SK-N-SH treated with all-trans-retinoic acid at 6 μM for 48 hours (cell line): ENCODE measurements at regions not wholly inside any gene's neighbourhood (a gene's known extent, or its start where the extent isn't known, plus 50 kb on each side); places are given as distances from the start of the nearest gene placed in this dataset.

ENCODE experiments used
- ATAC-seq: fragments of 200-7000 bp; cut with Tn5 transposase; 3 replicates; pipeline ENCODE4 v1.9.1; 2020; ENCODE audit warnings: mild to moderate bottlenecking, moderate library complexity
- ARNTL ChIP-seq: fragments of 450-650 bp; formaldehyde crosslinking; IDR thresholded peaks from 2 replicates; pipeline ENCODE4 v1.5.0; 2020; ENCODE audit warnings: low read depth, mild to moderate bottlenecking, moderate library complexity, borderline replicate concordance
- BACH2 ChIP-seq: fragments of 250-450 bp; sonication (Bioruptor Pico); IDR thresholded peaks from 2 replicates; pipeline ENCODE4 v1.9.0; 2021; ENCODE audit warnings: mild to moderate bottlenecking, borderline replicate concordance
- CREB5 ChIP-seq: fragments of 250-450 bp; sonication (Bioruptor Pico); IDR thresholded peaks from 2 replicates; pipeline ENCODE4 v1.5.1; 2020; ENCODE audit warnings: low read depth, mild to moderate bottlenecking, moderate library complexity
- CSDC2 ChIP-seq: fragments of 250-450 bp; sonication (Bioruptor Pico); IDR thresholded peaks from 2 replicates; pipeline ENCODE4 v1.5.0; 2020; ENCODE audit warnings: mild to moderate bottlenecking, moderate library complexity
- ESRRG ChIP-seq: fragments of 250-450 bp; sonication (Bioruptor Pico); IDR thresholded peaks from 2 replicates; pipeline ENCODE4 v1.6.1; 2021; ENCODE audit warnings: mild to moderate bottlenecking
- GLIS3 ChIP-seq: fragments of 250-450 bp; sonication (Bioruptor Pico); IDR thresholded peaks from 2 replicates; pipeline ENCODE4 v1.5.0; 2020; ENCODE audit warnings: mild to moderate bottlenecking, moderate library complexity
- ISL1 ChIP-seq: fragments of 250-450 bp; sonication (Bioruptor Pico); IDR thresholded peaks from 2 replicates; pipeline ENCODE4 v2.1.2; 2022; ENCODE audit warnings: mild to moderate bottlenecking, moderate library complexity
- POU6F1 ChIP-seq: fragments of 250-450 bp; sonication (Bioruptor Pico); IDR thresholded peaks from 2 replicates; pipeline ENCODE4 v1.8.0; 2021; ENCODE audit warnings: low read depth, mild to moderate bottlenecking, moderate library complexity, borderline replicate concordance
- PPARA ChIP-seq: fragments of 250-450 bp; sonication (Bioruptor Pico); IDR thresholded peaks from 2 replicates; pipeline ENCODE4 v1.5.0; 2020; ENCODE audit warnings: mild to moderate bottlenecking, borderline replicate concordance
- RARB ChIP-seq: fragments of 250-450 bp; sonication (Bioruptor Pico); IDR thresholded peaks from 2 replicates; pipeline ENCODE4 v1.8.0; 2021; ENCODE audit warnings: mild to moderate bottlenecking, moderate library complexity
- SNAI2 ChIP-seq: fragments of 250-450 bp; sonication (Bioruptor Pico); IDR thresholded peaks from 2 replicates; pipeline ENCODE4 v1.5.0; 2020; ENCODE audit warnings: mild to moderate bottlenecking, moderate library complexity
- TCF4 ChIP-seq: fragments of 250-450 bp; sonication (Bioruptor Pico); IDR thresholded peaks from 2 replicates; pipeline ENCODE4 v1.8.0; 2021; ENCODE audit warnings: mild to moderate bottlenecking, moderate library complexity, borderline replicate concordance
- TOX ChIP-seq: fragments of 250-450 bp; sonication (Bioruptor Pico); IDR thresholded peaks from 2 replicates; pipeline ENCODE4 v1.8.0; 2021; ENCODE audit warnings: mild to moderate bottlenecking, moderate library complexity, borderline replicate concordance
- TSHZ2 ChIP-seq: fragments of 250-450 bp; sonication (Bioruptor Pico); IDR thresholded peaks from 2 replicates; pipeline ENCODE4 v1.5.0; 2020; ENCODE audit warnings: mild to moderate bottlenecking, moderate library complexity
- ZC3H10 ChIP-seq: fragments of 250-450 bp; sonication (Bioruptor Pico); IDR thresholded peaks from 2 replicates; pipeline ENCODE4 v1.5.1; 2021; ENCODE audit warnings: mild to moderate bottlenecking, moderate library complexity
- ZFP3 ChIP-seq: fragments of 250-450 bp; sonication (Bioruptor Pico); IDR thresholded peaks from 2 replicates; pipeline ENCODE4 v1.5.0; 2020; ENCODE audit warnings: mild to moderate bottlenecking, moderate library complexity
- ZFP30 ChIP-seq: fragments of 450-650 bp; formaldehyde crosslinking; IDR thresholded peaks from 2 replicates; pipeline ENCODE4 v1.5.0; 2022; ENCODE audit warnings: mild to moderate bottlenecking, moderate library complexity
- ZNF565 ChIP-seq: fragments of 450-650 bp; formaldehyde crosslinking; conservative IDR thresholded peaks from 2 replicates; pipeline ENCODE4 v1.5.0; 2020; ENCODE audit warnings: low read depth, mild to moderate bottlenecking, moderate library complexity
- ZNF70 ChIP-seq: fragments of 450-650 bp; formaldehyde crosslinking; IDR thresholded peaks from 2 replicates; pipeline ENCODE4 v1.5.0; 2020; ENCODE audit warnings: mild to moderate bottlenecking, moderate library complexity
- ZNF8 ChIP-seq: fragments of 450-650 bp; formaldehyde crosslinking; IDR thresholded peaks from 2 replicates; pipeline ENCODE4 v1.5.0; 2020; ENCODE audit warnings: mild to moderate bottlenecking, moderate library complexity

DNA sequence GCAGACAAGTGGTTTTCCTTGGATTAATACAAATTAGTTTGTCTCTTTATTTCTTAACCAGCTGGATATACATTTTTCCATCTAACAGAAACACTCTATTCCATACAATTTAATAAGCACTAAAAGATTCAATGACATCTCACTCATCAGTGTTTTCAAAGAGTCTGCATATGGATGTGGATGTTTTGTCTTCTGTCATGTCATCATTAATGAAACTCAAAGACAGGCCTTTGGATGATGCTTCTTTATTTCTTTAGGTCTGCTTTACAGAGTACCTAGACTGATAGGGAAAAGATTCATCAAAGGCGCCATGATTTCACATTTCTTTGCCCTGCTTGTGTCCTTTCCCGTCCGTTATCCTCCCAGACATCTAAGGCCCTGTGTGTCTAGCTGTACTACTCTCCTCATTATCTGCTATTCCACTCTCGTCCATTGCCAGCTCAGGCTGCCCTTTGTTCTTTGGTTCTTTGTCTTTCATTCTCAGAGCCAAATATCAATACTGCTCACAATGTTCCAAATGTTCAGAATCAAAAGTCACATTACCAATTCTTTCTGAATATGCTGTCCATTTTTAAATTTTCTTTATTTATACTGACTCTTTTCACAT, 232.3 kb upstream of the CHAC2 start:
- no peak for TF ChIP-seq ZC3H10 (CRISPR knock-in tag)
- TF ChIP-seq ZNF70 (CRISPR knock-in tag) = no peak
- no peak for TF ChIP-seq ZFP30 (CRISPR knock-in tag)
- no peak for TF ChIP-seq TCF4
- TF ChIP-seq ZNF565 (CRISPR knock-in tag) = no peak
- TF ChIP-seq ARNTL (CRISPR knock-in tag) = no peak
- TF ChIP-seq ZFP3 (CRISPR knock-in tag) = no peak
- TF ChIP-seq TOX (CRISPR knock-in tag) = no peak
- TF ChIP-seq TSHZ2 = no peak
- no peak for TF ChIP-seq BACH2 (CRISPR knock-in tag)
- no peak for TF ChIP-seq POU6F1 (CRISPR knock-in tag)
- no peak for TF ChIP-seq ESRRG (CRISPR knock-in tag)
- TF ChIP-seq PPARA (CRISPR knock-in tag) = no peak
- TF ChIP-seq ZNF8 (CRISPR knock-in tag) = no peak
- TF ChIP-seq RARB (CRISPR knock-in tag) = no peak
- no peak for TF ChIP-seq SNAI2 (CRISPR knock-in tag)
- no peak for ATAC-seq

GRCh38 chr2:53530126-53530525, 237.5 kb upstream of the CHAC2 start:
- no peak for TF ChIP-seq ZFP30 (CRISPR knock-in tag)
- no peak for TF ChIP-seq ZFP3 (CRISPR knock-in tag)
- no peak for TF ChIP-seq ESRRG (CRISPR knock-in tag)
- TF ChIP-seq ARNTL (CRISPR knock-in tag) = no peak
- no peak for TF ChIP-seq ZNF565 (CRISPR knock-in tag)
- no peak for TF ChIP-seq RARB (CRISPR knock-in tag)
- TF ChIP-seq TOX (CRISPR knock-in tag) = no peak
- no peak for TF ChIP-seq CREB5 (CRISPR knock-in tag)
- TF ChIP-seq GLIS3 (CRISPR knock-in tag) = no peak
- TF ChIP-seq PPARA (CRISPR knock-in tag) = no peak
- no peak for ATAC-seq

GRCh38 chr2:53527056-53527455, 240.5 kb upstream of the CHAC2 start:
- no peak for ATAC-seq
- no peak for TF ChIP-seq ZNF70 (CRISPR knock-in tag)
- TF ChIP-seq ZC3H10 (CRISPR knock-in tag) = no peak

GRCh38 chr2:53519918-53520841, 247.4 kb upstream of the CHAC2 start:
- TF ChIP-seq ESRRG (CRISPR knock-in tag) (no peak), GLIS3 (CRISPR knock-in tag) (no peak)
- no peak for ATAC-seq

DNA sequence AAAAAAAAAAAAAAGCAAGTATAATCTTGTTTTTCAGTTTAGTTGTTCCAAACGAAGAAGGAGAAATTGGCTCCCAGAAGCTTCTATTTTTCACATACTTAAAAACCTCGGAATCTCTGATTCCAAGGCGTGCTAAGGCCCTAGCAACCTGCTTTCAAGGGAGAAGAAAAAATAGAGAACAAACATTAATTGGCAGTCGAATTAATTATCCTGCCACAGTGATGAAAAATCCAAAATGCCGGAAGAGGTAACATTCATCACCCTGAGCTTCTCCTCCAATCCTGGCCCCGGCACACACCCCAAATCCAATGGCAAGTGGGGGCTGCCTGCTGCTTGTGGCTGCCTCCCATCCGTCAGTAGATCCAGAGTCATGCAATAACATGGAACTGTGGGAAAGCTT, 250.2 kb upstream of the CHAC2 start:
- TF ChIP-seq POU6F1 (CRISPR knock-in tag) = no peak
- no peak for TF ChIP-seq RARB (CRISPR knock-in tag)
- TF ChIP-seq ISL1 (CRISPR knock-in tag) = no peak
- TF ChIP-seq CSDC2 (CRISPR knock-in tag) = no peak
- no peak for TF ChIP-seq ZNF8 (CRISPR knock-in tag)
- no peak for ATAC-seq
